ENCODE measurements at regions not wholly inside any gene's neighbourhood (a gene's known extent, or its start where the extent isn't known, plus 50 kb on each side); places are given as distances from the start of the nearest gene placed in this dataset.

DNA sequence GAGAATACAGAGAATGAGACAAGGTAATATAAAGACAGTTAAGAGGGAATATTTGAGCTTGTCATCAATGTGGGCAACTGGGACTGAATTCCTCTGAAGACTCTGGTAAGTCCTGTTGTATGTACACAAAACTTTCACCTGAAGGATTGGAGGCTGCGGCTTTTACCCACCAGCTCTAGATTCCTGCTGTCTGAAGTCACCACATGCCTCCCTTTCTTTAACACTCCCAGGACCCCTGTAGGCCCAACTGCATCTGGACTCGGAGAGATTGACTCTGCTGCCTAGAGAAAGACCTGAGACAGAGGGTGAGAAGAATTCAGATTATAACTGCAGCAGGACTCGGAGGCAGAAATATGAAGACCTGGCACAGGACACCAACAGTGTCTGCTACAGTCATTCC lies 1048.0 kb downstream of the PDHA2 start:
- DNase-seq (ENCODE audit: low read depth): no peak
- TF ChIP-seq, protein P1, sequence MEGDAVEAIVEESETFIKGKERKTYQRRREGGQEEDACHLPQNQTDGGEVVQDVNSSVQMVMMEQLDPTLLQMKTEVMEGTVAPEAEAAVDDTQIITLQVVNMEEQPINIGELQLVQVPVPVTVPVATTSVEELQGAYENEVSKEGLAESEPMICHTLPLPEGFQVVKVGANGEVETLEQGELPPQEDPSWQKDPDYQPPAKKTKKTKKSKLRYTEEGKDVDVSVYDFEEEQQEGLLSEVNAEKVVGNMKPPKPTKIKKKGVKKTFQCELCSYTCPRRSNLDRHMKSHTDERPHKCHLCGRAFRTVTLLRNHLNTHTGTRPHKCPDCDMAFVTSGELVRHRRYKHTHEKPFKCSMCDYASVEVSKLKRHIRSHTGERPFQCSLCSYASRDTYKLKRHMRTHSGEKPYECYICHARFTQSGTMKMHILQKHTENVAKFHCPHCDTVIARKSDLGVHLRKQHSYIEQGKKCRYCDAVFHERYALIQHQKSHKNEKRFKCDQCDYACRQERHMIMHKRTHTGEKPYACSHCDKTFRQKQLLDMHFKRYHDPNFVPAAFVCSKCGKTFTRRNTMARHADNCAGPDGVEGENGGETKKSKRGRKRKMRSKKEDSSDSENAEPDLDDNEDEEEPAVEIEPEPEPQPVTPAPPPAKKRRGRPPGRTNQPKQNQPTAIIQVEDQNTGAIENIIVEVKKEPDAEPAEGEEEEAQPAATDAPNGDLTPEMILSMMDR (IDR thresholded peaks at IDR 0.05; ENCODE audit: low read depth, low read length, missing control alignments): no peak

GRCh38 chr4:96894621-96895020 lies 1054.7 kb downstream of the PDHA2 start:
- H3K4me3 ChIP-seq (ENCODE audit: low read depth, low read length): no peak overlapping the region
- DNase-seq (ENCODE audit: low read depth): no peak
- TF ChIP-seq, protein P1 (IDR thresholded peaks at IDR 0.05; ENCODE audit: low read depth, low read length, missing control alignments): no peak

More for the DNA sequence above, 1048.0 kb downstream of the PDHA2 start:
- H3K4me3 ChIP-seq (ENCODE audit: low read depth, low read length): no peak overlapping the region

DNA sequence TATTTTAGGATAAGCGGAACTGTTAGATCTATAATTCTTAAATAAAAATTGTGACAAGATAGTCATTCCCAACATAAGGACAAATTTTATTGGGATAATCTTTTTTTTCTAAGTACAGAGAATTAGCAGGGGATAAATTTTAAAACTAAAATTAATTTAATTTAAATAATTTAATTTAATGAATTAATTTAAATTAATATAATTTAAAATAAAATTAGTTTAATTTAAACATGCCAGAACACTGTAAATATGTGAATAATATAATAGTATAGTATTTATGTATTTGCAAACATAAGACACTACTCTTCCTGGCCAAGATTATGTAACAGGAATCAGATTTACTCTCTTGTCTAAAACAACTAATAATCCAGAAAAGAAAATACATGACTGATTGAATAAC lies 1055.9 kb downstream of the PDHA2 start:
- TF ChIP-seq, protein P1 (IDR thresholded peaks at IDR 0.05; ENCODE audit: low read depth, low read length, missing control alignments): no peak
- DNase-seq (ENCODE audit: low read depth): no peak
- H3K4me3 ChIP-seq (ENCODE audit: low read depth, low read length): no peak overlapping the region

DNA sequence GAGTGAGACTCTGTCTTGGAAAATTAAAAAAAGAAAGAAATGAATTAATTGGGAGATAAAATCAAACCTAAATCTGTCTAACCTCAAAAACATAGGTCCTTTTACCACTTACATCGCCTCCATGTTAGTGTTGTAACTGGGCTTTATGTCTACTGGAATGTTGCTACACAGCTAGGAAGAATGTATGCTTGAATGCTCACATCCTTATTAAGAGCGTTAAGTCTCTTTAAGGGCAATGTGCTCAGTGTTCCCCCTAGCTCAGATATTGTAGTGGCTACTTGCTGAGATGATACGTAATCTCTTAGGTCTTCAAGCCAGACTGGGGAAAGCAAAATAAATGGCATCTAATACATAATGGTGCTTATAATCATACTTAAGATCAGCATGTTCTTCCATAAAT lies 1072.8 kb downstream of the PDHA2 start:
- H3K4me3 ChIP-seq (ENCODE audit: low read depth, low read length): no peak overlapping the region
- TF ChIP-seq, protein P1 (IDR thresholded peaks at IDR 0.05; ENCODE audit: low read depth, low read length, missing control alignments): no peak
- no peak for DNase-seq (ENCODE audit: low read depth)

- TF ChIP-seq, protein P1 (IDR thresholded peaks at IDR 0.05; ENCODE audit: low read depth, low read length, missing control alignments): no peak
- DNase-seq (ENCODE audit: low read depth): no peak
- H3K4me3 ChIP-seq (ENCODE audit: low read depth, low read length): no peak overlapping the region
Measured at GRCh38 chr4:96913441-96914080, 1073.7 kb downstream of the PDHA2 start.

- DNase-seq (ENCODE audit: low read depth): no peak
- H3K4me3 ChIP-seq (ENCODE audit: low read depth, low read length): no peak overlapping the region
- TF ChIP-seq, protein P1 (IDR thresholded peaks at IDR 0.05; ENCODE audit: low read depth, low read length, missing control alignments): no peak
Measured at GRCh38 chr4:96916711-96917110, 1076.8 kb downstream of the PDHA2 start.

DNA sequence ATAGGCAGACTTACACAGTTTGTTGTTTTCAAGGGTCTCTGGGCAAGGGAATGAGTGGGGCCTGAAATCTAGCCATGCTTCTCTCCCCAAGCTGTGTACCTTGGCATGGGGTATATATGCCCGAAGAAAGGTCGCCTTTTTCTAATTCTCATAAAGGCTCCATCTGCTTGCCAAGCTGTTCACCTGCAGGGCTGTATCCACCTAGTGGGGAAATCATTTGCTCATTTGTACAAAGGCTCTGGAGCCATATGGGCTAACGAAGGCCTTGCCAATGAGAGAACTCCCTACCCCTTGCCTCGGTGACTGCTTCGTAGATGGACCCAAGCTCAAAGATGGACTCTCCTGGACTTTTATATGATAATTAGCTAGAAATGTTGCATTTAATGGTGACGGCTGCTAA lies 1097.0 kb downstream of the PDHA2 start:
- TF ChIP-seq, protein P1 (IDR thresholded peaks at IDR 0.05; ENCODE audit: low read depth, low read length, missing control alignments): no peak
- no peak for DNase-seq (ENCODE audit: low read depth)

More for the DNA sequence above, 1097.0 kb downstream of the PDHA2 start:
- no peak overlapping the region for H3K4me3 ChIP-seq (ENCODE audit: low read depth, low read length)

Data from GM12864 (cell line).